ENCODE measurements at regions not wholly inside any gene's neighbourhood (a gene's known extent, or its start where the extent isn't known, plus 50 kb on each side); places are given as distances from the start of the nearest gene placed in this dataset.

DNA sequence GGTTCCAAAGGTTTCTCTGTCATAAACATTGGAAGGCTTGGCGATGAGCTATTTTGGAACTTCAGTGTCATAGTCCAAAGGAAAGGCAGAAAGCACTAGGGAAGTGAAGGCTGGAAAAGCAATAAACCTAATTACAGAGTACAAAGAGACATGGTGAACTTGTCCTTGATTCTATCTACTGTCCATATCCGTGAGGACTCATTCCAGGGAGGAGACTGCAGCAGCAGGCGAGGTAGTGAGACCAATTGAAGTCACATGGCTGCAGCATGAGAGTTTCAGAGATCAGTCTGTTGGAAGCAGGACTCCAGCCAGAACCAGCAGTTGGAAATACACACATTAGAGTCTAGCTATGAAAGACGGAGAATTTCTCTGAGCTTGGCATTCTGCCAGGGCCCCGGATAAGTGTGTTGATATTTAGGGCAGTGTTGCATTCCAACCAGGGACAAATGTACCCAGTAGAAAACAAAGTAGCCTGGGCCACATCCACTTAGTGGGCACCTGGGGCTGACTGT lies 54.1 kb upstream of the ARHGAP42 start:
- TF ChIP-seq, protein P1, sequence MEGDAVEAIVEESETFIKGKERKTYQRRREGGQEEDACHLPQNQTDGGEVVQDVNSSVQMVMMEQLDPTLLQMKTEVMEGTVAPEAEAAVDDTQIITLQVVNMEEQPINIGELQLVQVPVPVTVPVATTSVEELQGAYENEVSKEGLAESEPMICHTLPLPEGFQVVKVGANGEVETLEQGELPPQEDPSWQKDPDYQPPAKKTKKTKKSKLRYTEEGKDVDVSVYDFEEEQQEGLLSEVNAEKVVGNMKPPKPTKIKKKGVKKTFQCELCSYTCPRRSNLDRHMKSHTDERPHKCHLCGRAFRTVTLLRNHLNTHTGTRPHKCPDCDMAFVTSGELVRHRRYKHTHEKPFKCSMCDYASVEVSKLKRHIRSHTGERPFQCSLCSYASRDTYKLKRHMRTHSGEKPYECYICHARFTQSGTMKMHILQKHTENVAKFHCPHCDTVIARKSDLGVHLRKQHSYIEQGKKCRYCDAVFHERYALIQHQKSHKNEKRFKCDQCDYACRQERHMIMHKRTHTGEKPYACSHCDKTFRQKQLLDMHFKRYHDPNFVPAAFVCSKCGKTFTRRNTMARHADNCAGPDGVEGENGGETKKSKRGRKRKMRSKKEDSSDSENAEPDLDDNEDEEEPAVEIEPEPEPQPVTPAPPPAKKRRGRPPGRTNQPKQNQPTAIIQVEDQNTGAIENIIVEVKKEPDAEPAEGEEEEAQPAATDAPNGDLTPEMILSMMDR (conservative IDR thresholded peaks at IDR 0.05) = no peak
- no peaks in the 10 kb centered on the region for H3K27me3 Mint-ChIP-seq
- H3K4me3 Mint-ChIP-seq = no peak overlapping the region
- peaks cover 6% of the 10 kb centered on the region for H3K9me3 Mint-ChIP-seq
- H3K36me3 Mint-ChIP-seq = no peaks in the 10 kb centered on the region
- H3K4me1 Mint-ChIP-seq (ENCODE audit: unreplicated experiment) = peaks cover 20% of the 10 kb centered on the region
- H3K27ac Mint-ChIP-seq = peak overlapping the region; percentile 32
- no peak for DNase-seq (ENCODE audit: extremely low spot score, unreplicated experiment)

DNA sequence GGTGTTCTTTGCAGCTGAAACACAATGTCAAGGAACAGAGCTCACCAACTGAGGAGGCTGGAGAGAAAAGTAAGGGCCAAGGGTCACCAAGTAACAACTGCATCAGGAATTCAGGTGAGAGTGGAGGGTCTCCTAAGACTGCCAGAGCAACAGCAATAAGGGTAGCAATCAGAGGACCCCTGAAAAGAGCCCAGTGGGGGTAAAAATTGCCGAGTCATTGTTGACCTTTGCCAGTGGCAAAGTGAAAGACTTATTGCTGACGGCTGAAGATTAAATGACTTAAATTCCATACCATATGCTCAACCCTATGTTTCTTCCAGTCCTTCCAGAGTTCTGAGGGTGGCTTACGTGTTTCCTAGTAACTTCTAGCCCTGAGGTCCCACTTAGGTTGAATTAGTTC lies 51.9 kb upstream of the ARHGAP42 start:
- TF ChIP-seq, protein P1 (conservative IDR thresholded peaks at IDR 0.05) = no peak
- DNase-seq (ENCODE audit: extremely low spot score, unreplicated experiment) = no peak
- peaks cover 6% of the 10 kb centered on the region for H3K9me3 Mint-ChIP-seq
- peaks cover 6% of the 10 kb centered on the region for H3K36me3 Mint-ChIP-seq
- H3K4me1 Mint-ChIP-seq (ENCODE audit: unreplicated experiment) = peaks cover 28% of the 10 kb centered on the region
- no peak overlapping the region for H3K4me3 Mint-ChIP-seq
- no peak overlapping the region for H3K27ac Mint-ChIP-seq
- no peaks in the 10 kb centered on the region for H3K27me3 Mint-ChIP-seq

DNA sequence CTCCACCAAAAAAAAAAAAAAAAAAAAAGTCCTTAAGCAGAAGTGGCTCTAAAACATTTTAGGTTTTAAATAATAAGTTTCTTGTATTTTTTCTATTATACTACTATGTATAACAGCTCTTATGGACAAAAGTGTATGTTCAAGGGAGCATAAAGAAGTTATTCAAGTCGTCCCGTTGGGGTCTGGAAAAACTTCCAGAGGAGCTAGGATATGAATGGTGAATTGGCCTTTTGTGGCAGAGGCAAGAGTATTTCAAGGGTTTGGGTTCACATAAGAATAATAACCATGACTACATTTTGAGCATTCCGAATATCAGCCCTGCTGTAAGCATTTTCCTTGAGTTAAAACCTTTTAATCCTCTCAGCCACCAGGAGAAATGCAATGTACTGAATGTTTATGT lies 50.6 kb upstream of the ARHGAP42 start:
- Mint-ChIP-seq H3K4me1 (ENCODE audit: unreplicated experiment) (peaks cover 28% of the 10 kb centered on the region), H3K27ac (no peak overlapping the region), H3K9me3 (peaks cover 6% of the 10 kb centered on the region), H3K36me3 (peaks cover 6% of the 10 kb centered on the region), H3K27me3 (no peaks in the 10 kb centered on the region), H3K4me3 (no peak overlapping the region)
- DNase-seq (ENCODE audit: extremely low spot score, unreplicated experiment) = no peak
- TF ChIP-seq, protein P1 (conservative IDR thresholded peaks at IDR 0.05) = no peak
